Fibroblast of upper back skin (primary cell): ENCODE measurements at regions not wholly inside any gene's neighbourhood (a gene's known extent, or its start where the extent isn't known, plus 50 kb on each side); places are given as distances from the start of the nearest gene placed in this dataset.
"Not testable (repeated sequence)": the region's sequence is repeated elsewhere in the genome, so short reads cannot be mapped to it uniquely, and the experiment has no call there.

ENCODE experiments used
- DNase-seq: peaks from one replicate; pipeline ENCODE4 v3.0.0-alpha.2; 2013

DNA sequence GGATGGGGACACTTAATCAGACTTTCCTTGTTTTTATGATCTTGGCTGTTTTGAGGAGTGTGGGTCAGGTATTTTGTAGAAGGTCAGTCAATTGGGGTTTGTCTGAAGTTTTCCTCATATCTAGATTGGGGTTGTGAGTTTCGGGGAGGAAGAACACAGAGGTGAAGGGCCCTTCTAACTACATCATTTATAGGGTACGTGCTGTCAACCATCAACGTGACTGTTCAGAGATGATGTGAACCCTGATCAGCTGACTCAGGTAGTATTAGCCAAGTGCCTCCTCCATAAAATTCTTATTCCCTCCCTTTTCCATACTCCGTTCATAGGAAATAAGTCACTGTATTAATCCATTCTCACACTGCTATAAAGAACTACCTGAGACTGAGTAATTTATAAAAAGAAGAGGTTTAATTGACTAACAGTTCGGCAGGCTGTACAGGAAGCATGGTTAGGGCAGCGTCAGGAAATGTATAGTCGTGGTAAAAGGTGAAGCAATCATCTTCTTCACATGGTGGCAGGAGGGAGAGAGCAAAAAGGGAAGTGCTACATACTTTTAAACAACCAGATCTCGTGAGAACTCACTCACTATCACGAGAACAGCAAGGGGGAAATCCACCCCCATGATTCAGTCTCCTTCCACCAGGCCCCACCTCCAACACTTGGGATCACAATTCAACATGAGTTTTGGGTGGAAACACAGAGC is 547.1 kb upstream of the LINC00305 start:
- no peak for DNase-seq

DNA sequence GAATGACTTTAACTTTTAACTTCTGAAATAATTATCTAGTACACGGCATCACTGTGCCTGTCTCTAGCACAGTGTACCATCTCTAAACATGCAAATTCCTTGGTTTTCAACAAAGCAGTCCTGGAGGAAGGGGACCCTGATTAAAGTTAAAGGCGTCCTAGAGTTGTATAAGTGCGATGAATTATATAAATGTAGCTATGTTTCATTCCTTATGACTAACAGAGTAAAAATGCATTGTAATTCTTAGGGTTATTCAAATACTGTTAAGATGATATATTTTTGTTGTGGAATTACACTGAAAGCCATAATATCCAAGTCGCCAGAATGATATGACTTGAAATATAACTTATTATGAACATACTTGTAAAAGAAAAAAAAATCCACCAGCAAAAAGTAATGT is 544.9 kb upstream of the LINC00305 start:
- DNase-seq: peak; percentile 55

DNA sequence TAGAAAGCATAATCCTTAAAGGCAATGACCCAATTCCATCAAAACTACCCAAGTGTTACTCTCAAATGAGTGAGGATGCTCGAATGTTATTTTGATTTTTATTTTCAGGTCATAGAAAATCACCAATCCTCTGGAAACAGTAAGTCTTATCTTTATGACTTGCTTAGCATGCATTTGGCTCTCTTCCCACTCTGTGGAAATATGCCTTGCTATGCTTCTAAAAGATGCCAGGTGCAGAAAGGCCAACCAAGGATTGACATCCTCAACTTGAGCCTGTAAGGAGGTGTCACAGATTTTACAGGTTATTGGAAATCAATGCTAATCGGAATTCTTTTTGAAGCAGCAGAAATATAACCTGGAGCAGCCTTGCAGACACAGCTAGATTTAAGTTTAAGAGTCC is 543.9 kb upstream of the LINC00305 start:
- DNase-seq: no peak

DNA sequence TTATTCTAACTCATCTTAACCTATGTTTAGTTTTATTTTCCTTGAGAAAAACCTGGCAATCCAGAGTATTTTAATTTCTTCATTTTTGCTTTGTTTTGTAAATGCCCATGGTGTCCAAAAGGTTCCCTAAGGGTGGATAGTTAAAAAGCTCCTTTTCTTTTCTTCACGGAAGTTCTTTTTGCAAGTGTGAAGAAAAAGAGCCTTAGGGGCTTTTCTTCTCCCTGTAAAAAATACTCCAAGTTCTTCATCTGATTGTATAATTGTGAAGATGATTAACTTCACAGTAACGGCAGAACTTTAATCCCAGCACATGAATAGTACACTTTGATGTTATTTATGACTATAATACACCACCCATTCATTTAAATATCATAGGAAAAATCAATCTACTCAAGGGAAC is 530.2 kb upstream of the LINC00305 start:
- no peak for DNase-seq

DNA sequence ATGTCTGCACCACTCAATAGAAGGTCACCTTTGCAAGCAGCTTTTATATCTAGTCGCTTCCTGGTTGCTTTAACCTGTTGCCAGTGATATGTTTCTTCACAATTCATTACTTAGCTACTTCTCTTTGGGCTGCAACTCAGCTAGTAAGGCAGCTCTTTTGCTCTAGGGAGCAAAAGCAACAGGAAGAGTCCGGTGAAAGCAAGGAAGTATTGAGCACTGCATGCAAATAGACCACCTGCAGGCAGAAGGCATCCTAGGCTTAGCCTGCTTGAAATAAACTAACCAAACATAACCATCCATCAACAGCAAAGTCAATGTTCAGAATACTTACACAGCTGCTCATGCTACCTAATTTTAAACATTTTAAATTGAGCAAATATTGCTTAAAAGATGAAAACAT is 529.2 kb upstream of the LINC00305 start:
- DNase-seq: no peak

DNA sequence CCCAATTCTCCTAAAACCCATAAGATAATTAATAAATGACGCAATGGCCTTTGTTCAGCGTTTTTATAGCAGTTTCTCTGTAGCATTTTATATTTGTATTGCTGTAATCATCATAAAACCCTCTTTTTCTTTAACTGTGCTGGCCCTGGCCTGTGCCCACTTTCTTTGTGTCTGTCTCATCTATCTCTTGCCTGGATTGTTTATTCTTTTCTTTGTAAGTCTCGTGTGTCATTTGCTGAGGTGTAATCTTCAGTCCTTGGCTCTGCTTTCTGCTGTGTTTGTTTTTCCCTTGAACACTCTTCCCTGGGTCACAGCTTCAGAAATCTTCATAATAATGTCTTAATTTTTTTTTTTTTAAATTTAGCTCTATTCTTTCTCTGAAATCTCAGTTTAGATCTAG is 525.8 kb upstream of the LINC00305 start:
- no peak for DNase-seq

DNA sequence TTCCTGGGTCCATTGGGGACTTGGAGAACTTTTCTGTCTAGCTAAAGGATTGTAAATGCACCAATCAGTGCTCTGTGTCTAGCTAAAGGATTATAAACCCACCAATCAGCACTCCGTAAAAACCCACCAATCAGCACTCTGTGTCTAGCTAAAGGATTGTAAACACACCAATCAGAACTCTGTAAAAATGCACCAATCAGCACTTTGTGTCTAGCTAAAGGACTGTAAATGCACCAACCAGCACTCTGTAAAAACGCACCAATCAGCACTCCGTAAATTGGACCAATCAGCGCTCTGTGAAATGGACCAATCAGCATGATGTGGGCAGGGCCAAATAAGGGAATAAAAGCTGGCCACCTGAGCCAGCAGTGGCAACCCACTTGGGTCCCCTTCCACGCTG is 522.4 kb upstream of the LINC00305 start:
- DNase-seq: not testable (repeated sequence)

DNA sequence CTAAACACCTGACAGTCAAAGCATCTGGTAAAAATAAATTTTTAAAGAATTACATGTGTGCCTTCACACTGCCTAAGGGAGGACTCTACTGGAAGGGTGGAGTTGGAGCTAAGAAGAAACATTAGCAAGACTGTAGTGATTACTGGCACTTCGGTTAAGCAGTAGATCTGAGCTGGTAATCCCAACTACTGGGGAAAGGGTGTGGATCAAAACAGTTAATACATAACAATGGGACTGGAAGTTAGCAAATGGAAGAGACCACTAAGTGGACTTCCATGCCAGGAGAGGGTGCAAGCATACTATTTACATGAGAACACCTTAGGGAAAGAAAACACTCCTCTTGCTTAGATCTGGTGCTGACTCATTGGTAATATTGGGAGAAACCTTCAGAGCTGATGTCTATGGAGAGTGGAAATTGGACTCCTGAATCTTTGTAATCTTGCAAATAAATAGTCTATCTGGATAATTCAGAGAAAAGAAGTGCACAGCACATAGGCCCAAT is 519.6 kb upstream of the LINC00305 start:
- DNase-seq: no peak

DNA sequence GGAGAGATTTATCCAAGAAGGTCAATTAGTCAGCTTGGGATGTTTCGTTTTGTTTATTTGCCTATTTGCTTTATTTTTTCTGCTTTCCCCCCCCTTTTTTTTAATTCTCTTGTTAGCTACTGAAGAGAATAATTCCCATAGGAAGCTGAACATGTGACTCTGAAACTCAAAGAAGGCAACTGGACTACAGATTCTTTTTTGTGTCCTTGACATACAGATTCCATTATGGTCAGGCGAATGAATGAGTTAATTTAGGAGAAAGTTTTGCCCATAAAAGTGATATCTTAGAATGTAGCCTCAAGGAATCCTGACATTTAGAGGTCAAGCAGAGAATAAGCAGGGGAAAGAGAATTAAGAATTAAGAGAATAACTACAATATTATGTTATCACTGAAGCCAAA is 514.2 kb upstream of the LINC00305 start:
- DNase-seq: no peak

DNA sequence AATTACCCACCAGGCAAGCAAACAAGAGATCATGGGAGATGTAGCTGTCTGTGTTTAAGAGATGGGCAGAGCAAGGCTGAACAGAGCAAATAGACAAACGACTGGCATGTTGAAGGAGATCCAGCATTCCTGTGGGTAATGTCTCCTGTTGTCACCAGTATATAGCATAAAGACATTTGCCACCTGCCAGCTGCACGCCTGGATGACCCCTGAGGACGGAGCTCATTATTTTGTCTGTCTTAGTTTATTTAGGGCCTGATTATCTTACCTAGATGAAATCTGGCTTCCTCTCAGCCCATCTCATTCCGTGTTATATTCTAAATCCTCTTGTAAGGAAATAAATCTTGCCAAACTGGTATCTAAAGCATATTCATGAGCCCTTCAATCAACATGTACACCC is 510.3 kb upstream of the LINC00305 start:
- DNase-seq: no peak

DNA sequence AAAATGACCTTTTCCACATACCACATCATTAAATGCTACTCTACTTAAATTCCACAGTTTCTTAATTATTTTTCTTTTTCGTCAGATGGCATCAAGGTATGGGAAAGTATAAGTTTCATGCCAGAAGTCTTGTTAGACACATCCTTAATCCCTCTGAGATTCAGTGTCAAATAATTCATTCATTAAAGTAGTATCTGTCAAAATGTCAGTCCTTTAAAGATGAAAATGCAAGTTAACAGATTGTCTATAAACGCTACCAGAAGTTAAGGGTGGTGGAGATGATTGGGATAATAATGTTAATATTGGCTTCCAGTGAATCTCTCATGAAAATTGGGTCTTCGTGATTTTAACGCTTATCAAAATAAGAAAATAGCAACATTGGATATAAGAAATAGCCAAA is 504.2 kb upstream of the LINC00305 start:
- no peak for DNase-seq

DNA sequence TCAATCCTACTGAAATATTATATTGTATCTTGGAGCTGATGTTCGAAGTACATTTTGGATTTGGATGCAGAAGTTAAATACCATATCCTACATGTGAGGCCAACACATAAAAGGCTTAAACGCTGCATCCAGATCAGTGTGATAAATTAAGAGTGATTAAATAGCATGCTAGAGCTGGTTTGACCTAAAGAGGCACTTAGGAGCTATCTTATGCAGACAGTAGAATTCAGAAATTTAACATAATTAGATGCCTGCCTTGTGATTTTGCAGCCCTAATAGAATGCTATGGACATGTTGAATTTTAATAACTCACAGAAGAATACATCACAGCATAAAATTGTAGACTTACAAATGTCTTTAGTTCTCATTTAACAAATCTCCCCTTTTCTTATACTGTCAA is 501.2 kb upstream of the LINC00305 start:
- DNase-seq: no peak

DNA sequence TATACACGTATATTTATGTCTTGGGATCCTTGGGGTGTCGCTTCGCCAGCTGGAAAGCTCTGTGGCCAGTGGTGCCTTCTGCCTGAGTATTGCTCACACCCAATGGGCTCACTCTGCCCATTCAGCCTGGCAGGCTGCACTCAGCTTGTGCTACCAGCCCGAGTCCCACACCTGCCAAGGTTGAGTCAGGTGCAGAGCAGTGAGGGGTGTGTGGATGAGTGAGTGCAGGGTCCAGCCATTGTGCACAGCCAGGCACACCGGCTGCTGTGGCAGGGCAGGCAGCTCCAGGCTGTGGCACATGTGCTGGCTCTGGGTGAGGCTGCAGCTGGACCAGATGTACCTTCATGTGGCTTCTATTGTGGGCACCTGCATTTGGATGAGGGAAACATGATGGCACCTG is 496.9 kb upstream of the LINC00305 start:
- no peak for DNase-seq

DNA sequence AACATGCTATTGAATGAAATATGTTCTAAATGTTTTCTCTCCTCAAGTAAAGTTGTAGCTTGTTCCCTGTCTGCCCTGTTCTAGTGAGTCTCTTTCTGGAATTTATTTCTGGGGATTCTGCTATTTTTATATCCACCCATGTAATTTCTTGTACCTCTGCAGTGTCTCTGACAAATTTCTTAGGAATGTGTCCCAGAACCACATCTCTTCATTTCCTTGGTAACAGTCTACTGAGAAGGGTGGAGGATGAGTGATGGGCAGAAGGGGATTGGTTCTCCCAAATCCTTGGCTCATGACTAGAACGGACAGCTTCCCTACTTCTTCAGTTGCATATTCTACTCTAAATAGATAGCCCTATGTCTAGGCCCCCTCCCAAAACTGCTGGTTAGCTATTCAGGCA is 490.6 kb upstream of the LINC00305 start:
- DNase-seq: peak; percentile 66

DNA sequence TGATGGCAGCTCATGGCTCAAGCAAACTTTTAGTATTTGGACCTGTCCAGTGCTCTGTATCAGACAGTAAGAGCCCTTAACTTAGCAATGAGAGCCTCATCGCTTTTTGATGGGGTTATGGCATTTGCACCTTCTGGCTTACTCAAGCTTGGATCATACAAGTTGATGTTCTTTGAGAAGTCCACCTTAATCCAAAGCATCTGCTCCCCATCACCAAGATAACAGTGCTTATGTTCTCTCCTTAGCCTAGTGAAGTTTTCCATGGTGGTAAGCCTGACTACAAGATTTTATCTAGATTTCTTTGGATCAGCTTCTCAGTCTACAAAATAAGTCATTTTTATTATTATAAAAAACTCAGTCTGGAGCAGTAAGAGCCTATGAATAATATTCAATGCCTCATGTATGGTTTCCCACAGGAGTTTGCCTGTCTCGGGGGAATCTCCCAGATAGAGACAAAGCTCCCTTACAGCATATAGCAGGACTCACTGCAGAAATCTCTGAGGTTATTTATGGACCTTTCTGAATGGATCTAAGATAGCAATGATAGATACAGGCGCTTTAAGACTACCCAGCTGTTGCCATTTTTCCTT is 472.2 kb upstream of the LINC00305 start:
- no peak for DNase-seq

DNA sequence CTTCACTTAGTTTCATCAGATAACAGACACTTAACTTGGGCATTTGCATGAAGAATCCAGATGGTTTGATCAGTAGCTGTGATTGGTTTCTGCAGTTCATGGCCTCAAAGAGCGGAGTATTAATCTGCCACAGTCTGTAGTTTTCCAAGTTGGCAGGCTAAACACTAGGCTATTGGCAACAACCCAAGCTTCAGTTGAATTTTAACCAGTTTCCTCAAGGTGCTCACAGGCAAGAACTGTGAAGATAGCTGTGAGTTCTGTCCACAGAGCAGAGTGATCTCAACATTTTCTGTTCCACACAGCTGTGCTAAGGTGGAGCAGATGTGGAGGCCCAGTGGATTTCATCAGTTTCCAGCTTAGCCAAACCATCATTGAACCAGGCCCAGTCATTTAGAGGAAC is 469.5 kb upstream of the LINC00305 start:
- DNase-seq: no peak

DNA sequence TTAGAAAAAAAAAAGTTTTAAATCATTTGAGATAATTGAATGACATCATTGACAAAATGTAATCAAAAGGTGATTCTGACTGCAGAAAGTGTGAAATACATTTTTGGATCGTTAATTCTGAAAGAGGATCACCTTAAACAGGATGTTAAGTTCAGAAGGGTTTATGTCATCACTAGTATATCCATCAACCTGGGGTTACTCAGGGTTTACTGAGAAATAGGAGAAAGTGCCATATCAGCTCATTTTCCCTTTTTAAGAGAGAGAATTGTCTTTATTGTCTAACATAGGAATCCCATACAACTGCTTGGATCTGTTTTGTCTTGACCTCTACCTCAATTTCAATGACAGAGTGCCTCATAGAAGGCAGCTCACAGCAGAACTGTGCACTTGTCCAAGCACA is 466.1 kb upstream of the LINC00305 start:
- DNase-seq: no peak

DNA sequence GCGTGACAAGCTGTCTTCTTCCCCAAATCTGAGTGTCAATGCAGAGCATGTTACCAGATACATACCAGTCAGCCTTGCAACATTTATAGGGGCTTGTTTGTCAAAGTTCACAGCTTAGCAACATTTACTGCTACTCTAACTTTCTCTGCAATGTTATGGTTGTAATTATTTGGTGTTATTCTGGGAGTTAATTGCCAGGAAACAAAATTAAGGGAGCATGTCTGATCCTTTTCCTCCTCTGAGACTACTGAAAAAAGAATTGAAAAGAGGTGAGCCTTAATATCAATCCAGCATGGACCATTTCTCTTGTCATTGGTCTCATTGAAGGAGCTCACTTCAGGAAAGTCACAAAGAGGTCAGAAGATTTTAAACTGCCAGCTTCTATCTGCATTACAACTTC is 465.6 kb upstream of the LINC00305 start:
- DNase-seq: no peak

DNA sequence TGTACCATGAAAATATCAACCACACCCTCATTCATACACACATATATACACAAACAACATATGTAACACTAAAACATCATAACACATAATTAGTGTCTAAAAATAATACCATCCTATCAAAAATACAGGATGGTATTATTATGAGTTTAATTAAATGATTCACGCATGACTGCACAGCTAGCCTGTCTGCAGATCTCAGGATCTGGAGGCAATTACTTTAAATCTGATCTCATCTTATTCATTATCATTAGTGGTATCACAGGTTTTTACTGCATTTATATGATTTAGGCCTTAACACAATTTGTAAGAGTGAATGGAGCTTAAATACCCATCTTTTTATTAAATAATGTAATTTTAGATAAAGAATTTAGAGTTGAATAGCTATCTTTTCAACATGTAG is 443.4 kb upstream of the LINC00305 start:
- no peak for DNase-seq

DNA sequence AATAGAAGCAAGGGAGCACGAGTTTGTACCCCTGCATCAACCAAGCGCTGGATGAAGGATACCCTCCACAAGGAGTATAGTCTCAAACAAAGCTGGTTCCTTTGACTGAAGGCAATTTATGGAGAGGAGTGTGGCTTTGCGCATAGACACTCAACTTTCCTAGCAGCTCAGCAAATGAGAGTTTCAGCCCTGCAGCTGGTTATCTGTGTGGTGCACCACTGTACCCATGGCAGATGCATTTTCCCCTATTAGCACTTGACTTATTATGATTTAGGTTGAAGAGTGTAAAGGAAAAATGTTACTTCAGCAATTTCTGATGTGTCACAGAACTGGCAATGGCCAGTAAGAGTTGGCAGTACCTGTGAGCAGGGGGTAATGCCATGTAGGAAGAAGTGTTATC is 440.1 kb upstream of the LINC00305 start:
- no peak for DNase-seq

DNA sequence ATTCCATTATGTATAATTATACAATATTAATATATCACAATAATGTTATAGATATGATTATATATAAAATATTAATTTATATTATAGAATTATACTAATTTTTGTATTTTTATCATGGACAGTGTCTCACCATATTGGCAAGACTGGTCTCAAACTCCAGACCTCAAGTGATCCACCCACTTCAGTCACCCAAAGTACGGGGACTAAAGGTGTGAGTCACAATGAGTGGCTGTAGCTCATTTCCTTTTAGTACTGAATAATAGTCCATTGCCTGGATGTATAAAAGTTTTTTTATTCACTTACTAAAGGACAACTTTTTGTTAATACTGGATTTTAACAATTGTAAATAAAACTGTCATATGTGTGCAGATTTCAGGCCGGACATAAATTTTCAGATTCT is 417.6 kb upstream of the LINC00305 start:
- no peak for DNase-seq

DNA sequence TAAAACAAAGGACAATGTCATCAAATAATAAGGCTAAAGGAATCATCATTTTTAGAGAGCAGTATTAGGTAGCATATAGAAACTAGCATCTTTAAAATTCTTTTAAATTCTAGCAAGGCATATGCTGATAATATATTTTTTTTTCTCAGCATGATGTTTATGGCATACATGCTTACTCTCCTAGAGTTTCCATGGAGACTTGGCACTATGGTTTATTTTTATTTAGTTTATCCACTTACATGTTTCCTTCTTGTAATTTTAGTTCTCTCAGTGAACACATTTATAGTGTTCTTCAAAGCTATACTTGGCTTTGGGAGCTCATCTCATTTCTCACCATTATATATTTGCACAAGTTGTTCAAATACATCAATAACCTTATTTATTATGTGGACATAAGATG is 413.8 kb upstream of the LINC00305 start:
- no peak for DNase-seq

DNA sequence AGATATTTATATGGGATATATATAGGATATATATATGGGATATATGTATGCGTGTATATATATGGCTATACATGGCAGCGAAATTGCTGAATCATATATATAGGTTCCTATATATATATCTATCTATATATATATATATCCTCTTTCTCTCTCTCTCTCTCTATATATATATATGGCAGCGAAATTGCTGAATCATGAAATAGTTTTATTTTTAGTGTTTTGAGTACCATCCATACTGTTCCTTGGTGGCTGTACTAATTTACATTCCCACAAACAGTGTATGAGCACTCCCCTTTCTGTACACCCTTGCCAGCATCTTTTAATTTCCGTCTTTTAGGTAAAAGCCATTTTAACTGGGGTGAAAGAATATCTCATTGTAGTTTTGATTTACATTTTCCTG is 397.6 kb upstream of the LINC00305 start:
- no peak for DNase-seq

DNA sequence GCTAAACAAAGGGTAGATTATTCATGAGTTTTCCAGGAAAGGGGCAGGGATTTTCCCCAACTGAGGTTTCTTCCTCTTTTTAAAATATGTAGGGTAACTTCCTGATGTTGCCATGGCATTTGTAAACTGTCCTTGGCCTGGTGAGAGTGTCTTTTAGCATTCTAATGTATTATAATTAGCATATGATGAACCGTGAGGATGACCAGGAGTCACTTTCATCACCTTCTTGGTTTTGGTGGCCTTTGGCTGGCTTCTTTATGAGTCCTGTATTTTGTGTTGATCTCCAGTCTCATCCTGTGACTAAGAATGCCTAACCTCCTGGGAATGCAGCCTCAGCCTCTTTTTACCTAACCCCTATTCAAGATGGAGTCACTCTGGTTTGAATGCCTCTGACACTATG is 391.0 kb upstream of the LINC00305 start:
- DNase-seq: no peak

DNA sequence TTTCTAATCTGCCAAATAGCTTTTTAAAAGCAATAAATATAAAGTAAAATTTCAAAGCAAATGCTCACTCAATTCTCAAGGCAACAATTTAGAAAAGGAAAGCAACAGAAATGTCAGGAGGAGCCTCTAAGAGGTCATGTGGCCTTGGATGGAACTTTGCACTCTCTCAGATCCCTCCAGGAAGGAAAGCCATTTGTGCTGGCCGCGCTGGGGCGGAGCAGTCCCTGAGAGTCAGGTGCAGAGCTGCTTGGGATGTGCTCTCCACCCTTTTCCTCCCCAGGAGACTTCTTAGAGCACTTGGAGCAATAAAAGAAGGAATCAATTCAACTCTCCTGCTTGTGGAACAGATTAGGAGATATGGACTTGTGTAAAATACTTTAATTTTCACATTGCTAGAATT is 379.8 kb upstream of the LINC00305 start:
- DNase-seq: no peak
